ENCODE measurements at regions not wholly inside any gene's neighbourhood (a gene's known extent, or its start where the extent isn't known, plus 50 kb on each side); places are given as distances from the start of the nearest gene placed in this dataset.

DNA sequence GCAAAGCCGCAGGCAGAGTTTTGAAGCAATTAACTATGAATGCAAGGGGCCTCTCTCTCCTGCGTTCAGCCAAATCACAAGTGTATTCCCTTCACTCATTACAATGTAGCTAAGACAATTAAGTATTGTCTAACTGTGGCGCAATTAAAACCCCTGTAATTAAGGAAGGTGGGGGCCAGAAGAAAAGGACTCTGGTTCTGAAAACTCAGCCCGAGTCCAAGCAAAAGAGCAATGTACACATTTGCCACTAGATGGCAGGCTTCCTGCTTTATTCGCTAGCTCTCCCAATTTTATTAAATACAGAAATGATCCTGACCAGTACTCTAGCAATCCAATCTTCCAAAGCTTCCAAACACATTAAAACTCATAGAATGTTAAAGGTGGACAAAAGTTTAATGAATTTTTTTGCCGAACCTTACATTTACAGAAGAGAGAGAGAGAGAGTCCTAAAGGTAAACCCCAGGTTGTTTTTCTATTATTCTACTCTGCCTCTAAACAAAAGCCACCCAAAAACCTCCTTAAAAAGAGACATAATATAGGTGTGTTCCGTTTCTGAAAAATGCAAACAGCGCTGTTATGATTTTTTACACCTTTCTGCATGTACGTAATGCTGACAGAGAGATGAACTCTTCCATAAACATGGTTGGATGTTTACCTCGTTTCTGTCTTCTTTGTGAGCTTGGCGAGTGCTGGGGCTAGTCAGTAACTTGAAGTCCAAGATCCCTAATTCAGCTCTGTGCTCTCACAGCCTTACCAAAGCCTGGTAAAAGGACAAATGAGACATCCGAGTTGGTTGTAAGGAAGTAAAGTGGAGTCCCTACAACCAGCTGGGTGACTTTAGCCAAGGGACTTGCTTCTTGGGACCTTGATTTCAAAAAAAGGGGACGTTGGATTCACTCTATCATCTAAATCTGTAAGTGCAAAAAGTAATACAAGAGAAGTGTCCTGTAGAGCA is 50.9 kb upstream of the VASH1 start:
- TF ChIP-seq IKZF3 (tag by site-specific recombination; IDR thresholded peaks at IDR 0.05) (no peak), ZNF423 (tag by site-specific recombination; IDR thresholded peaks at IDR 0.05) (no peak), ZNF626 (tag by site-specific recombination; IDR thresholded peaks at IDR 0.05) (no peak), ZNF654 (tag by site-specific recombination; IDR thresholded peaks at IDR 0.05; ENCODE audit: low read depth) (peak; percentile 70), ELK4 (IDR thresholded peaks at IDR 0.05; ENCODE audit: borderline replicate concordance, low read depth, low read length) (no peak), ZNF571 (tag by site-specific recombination; IDR thresholded peaks at IDR 0.05) (no peak), CTCF (tag by site-specific recombination; IDR thresholded peaks at IDR 0.05) (peak; percentile 29; the same call in 1 of the 2 replicates), SP7 (tag by site-specific recombination; IDR thresholded peaks at IDR 0.05) (no peak)
- TF ChIP-seq, protein P1, sequence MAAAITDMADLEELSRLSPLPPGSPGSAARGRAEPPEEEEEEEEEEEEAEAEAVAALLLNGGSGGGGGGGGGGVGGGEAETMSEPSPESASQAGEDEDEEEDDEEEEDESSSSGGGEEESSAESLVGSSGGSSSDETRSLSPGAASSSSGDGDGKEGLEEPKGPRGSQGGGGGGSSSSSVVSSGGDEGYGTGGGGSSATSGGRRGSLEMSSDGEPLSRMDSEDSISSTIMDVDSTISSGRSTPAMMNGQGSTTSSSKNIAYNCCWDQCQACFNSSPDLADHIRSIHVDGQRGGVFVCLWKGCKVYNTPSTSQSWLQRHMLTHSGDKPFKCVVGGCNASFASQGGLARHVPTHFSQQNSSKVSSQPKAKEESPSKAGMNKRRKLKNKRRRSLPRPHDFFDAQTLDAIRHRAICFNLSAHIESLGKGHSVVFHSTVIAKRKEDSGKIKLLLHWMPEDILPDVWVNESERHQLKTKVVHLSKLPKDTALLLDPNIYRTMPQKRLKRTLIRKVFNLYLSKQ (tag by site-specific recombination; IDR thresholded peaks at IDR 0.05; ENCODE audit: borderline replicate concordance) = no peak
- TF ChIP-seq, protein P2, sequence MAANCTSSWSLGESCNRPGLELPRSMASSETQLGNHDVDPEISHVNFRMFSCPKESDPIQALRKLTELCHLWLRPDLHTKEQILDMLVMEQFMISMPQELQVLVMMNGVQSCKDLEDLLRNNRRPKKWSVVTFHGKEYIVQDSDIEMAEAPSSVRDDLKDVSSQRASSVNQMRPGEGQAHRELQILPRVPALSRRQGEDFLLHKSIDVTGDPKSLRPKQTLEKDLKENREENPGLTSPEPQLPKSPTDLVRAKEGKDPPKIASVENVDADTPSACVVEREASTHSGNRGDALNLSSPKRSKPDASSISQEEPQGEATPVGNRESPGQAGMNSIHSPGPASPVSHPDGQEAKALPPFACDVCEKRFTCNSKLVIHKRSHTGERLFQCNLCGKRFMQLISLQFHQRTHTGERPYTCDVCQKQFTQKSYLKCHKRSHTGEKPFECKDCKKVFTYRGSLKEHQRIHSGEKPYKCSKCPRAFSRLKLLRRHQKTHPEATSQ (tag by site-specific recombination; IDR thresholded peaks at IDR 0.05) = no peak
- TF ChIP-seq, protein P3, sequence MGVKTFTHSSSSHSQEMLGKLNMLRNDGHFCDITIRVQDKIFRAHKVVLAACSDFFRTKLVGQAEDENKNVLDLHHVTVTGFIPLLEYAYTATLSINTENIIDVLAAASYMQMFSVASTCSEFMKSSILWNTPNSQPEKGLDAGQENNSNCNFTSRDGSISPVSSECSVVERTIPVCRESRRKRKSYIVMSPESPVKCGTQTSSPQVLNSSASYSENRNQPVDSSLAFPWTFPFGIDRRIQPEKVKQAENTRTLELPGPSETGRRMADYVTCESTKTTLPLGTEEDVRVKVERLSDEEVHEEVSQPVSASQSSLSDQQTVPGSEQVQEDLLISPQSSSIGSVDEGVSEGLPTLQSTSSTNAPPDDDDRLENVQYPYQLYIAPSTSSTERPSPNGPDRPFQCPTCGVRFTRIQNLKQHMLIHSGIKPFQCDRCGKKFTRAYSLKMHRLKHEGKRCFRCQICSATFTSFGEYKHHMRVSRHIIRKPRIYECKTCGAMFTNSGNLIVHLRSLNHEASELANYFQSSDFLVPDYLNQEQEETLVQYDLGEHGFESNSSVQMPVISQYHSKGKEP (tag by site-specific recombination; IDR thresholded peaks at IDR 0.05) = no peak
- Histone ChIP-seq H3K27ac (ENCODE audit: extremely low read depth, low read depth, low read length) (no peak overlapping the region), H3K4me1 (ENCODE audit: control insufficient read depth, insufficient read depth, low read length) (no peaks in the 10 kb centered on the region), H3K36me3 (ENCODE audit: control insufficient read depth in 2 of 2, insufficient read depth in 1 of 2, low read length in 2 of 2) (no peaks in the 10 kb centered on the region), H3K9me3 (ENCODE audit: control insufficient read depth, insufficient read depth, low read depth, low read length) (no peaks in the 10 kb centered on the region), H3K4me3 (ENCODE audit: low read depth, low read length) (no peak overlapping the region)
- POLR2A ChIA-PET = interaction anchor here (0.6 kb wide), 1 partner anchor 91 kb away, joined by 3 read pairs; no protein-coding TSS in a partner anchor
- CTCF ChIA-PET = interaction anchor here (0.6 to 3.8 kb wide), 52 partner anchors 8 to 1187 kb away, joined by 3 to 77 read pairs (median 4); partner anchors contain the start of gene ANGEL1
